K562 (cell line): ENCODE measurements at regions not wholly inside any gene's neighbourhood (a gene's known extent, or its start where the extent isn't known, plus 50 kb on each side); places are given as distances from the start of the nearest gene placed in this dataset.

ENCODE experiments used
- ATAC-seq: fragments of 200-7000 bp; cut with Tn5 transposase; 3 replicates; pipeline ENCODE4 v1.9.1; 2020; ENCODE audit warnings: moderate library complexity
- BruUV-seq: library from RNA; stranded (reverse); fragments of 400-500 nt; replicated peaks from 2 replicates; lab custom pipeline; 2021; lab: Mats Ljungman, UMichigan
- CTCF ChIA-PET: fragments of 300-600 bp; formaldehyde crosslinking; extraction: SDS; loops from one replicate; lab custom pipeline; 2021; ENCODE audit warnings: low intra/inter-chr PET ratio; lab: Yijun Ruan, JAX
- POLR2A ChIA-PET: fragments of 300-600, 350-650 bp; sonication (Branson Sonifier 250); formaldehyde crosslinking; extraction: SDS; loops from one replicate; lab custom pipeline; 2021; ENCODE audit warnings: antibody characterized with exemption, inconsistent platforms; lab: Yijun Ruan, JAX
- DNase-seq, 4 experiments: peaks; one replicate each; pipeline versions ENCODE4 v3.0.0 to v3.0.0-alpha.2; 2011 to 2018; ENCODE audit warnings: low spot score in 3 of 4, mixed read lengths in 3 of 4; ENCODE audit errors: extremely low read depth in 1 of 4
- FAIRE-seq: peaks from 2 replicates; lab custom pipeline; 2011; peaks lifted over from hg19 to GRCh38; lab: Jason Lieb, UNC
- H2AFZ ChIP-seq: 2 replicates; pipeline ENCODE4 v1.6.0; 2011; ENCODE audit warnings: low read depth, low read length, control low read depth, inconsistent platforms
- H3K27ac ChIP-seq: fragments of 200-600 bp; 3 replicates; pipeline ENCODE4 v1.8.0; 2011; ENCODE audit warnings: low read depth, mild to moderate bottlenecking, control low read depth, inconsistent platforms, low read length, moderate library complexity, mixed read lengths; ENCODE audit errors: extremely low read depth
- H3K27me3 ChIP-seq, 2 experiments: fragments of 300-600 bp in 1 of 2; 2 replicates in 1 of 2; 3 replicates in 1 of 2; pipeline versions ENCODE4 v1.6.0 to v1.8.0; 2011; ENCODE audit warnings: inconsistent platforms in 2 of 2, low read length in 2 of 2, mild to moderate bottlenecking in 1 of 2, mixed read lengths in 1 of 2, moderate library complexity in 1 of 2; ENCODE audit not compliant: control insufficient read depth in 2 of 2, insufficient read depth in 2 of 2
- H3K36me3 ChIP-seq: fragments of 300-600 bp; 3 replicates; pipeline ENCODE4 v1.8.0; 2011; ENCODE audit warnings: mild to moderate bottlenecking, low read length, inconsistent platforms; ENCODE audit not compliant: control insufficient read depth, insufficient read depth
- H3K4me1 ChIP-seq, 2 experiments: fragments of 200-600 bp in 1 of 2; replicated peaks in 1 of 2; 2 replicates in 1 of 2; 3 replicates in 1 of 2; pipeline versions ENCODE4 v1.5.1 to v1.8.0; 2011; ENCODE audit warnings: inconsistent platforms in 2 of 2, low read length in 2 of 2, mild to moderate bottlenecking in 1 of 2, mixed read lengths in 1 of 2, moderate library complexity in 1 of 2; ENCODE audit not compliant: control insufficient read depth in 2 of 2, insufficient read depth in 2 of 2
- H3K4me2 ChIP-seq: 2 replicates; pipeline ENCODE4 v1.6.1; 2011; ENCODE audit warnings: low read length, control low read depth, inconsistent platforms, mixed read lengths; ENCODE audit not compliant: insufficient read depth
- H3K4me3 ChIP-seq: fragments of 200-600 bp; sonication (generic), shearing (Covaris generic); 2 replicates; pipeline ENCODE4 v1.5.1; 2016; ENCODE audit warnings: control low read depth, inconsistent platforms
- H3K79me2 ChIP-seq: fragments of 200-600 bp; 3 replicates; pipeline ENCODE4 v1.8.0; 2011; ENCODE audit warnings: low read length, inconsistent platforms; ENCODE audit not compliant: control insufficient read depth, insufficient read depth
- H3K9ac ChIP-seq, 2 experiments: 2 replicates each; pipeline versions ENCODE4 v1.6.0 to v1.6.1; 2011; ENCODE audit warnings: low read depth in 2 of 2, low read length in 2 of 2, control low read depth in 1 of 2, inconsistent platforms in 1 of 2, mild to moderate bottlenecking in 1 of 2, mixed read lengths in 1 of 2; ENCODE audit not compliant: insufficient read depth in 1 of 2
- H3K9me1 ChIP-seq: one replicate; pipeline ENCODE4 v1.6.0; 2011; ENCODE audit warnings: inconsistent platforms, mild to moderate bottlenecking, low read length, moderate library complexity; ENCODE audit not compliant: control insufficient read depth, insufficient read depth
- H3K9me3 ChIP-seq: replicated peaks from 2 replicates; pipeline ENCODE4 v1.5.1; 2011; ENCODE audit warnings: low read depth, low read length, inconsistent platforms; ENCODE audit not compliant: control insufficient read depth, insufficient read depth
- H4K20me1 ChIP-seq: replicated peaks from 2 replicates; pipeline ENCODE4 v1.6.1; 2011; ENCODE audit warnings: low read length, inconsistent platforms, mixed read lengths; ENCODE audit not compliant: control insufficient read depth, insufficient read depth
- ETV1 ChIP-seq: fragments of 450-650 bp; conservative IDR thresholded peaks from 2 replicates; pipeline ENCODE4 v1.6.1; 2016; ENCODE audit warnings: missing genetic modification characterization, control low read depth, low read depth, missing compliant biosample characterization
- NCOR1 ChIP-seq: fragments of 450-650 bp; IDR thresholded peaks from 2 replicates; pipeline ENCODE4 v1.6.1; 2016; ENCODE audit warnings: mild to moderate bottlenecking, moderate library complexity
- PHF20 ChIP-seq: fragments of 450-650 bp; IDR thresholded peaks from 2 replicates; pipeline ENCODE4 v1.6.1; 2018; ENCODE audit not compliant: partially characterized antibody
- RBM14 ChIP-seq: fragments of 200-400 bp; formaldehyde crosslinking; IDR thresholded peaks from 2 replicates; pipeline ENCODE4 v1.6.1; 2018; ENCODE audit warnings: low read depth, mild to moderate bottlenecking, low read length, moderate library complexity, borderline replicate concordance; ENCODE audit not compliant: insufficient read depth
- RBM34 ChIP-seq: fragments of 200-400 bp; formaldehyde crosslinking; IDR thresholded peaks from 2 replicates; pipeline ENCODE4 v1.6.1; 2018; ENCODE audit warnings: low read length, borderline replicate concordance; ENCODE audit not compliant: insufficient read depth
- ZNF584 ChIP-seq: fragments of 200-800 bp; sonication (Bioruptor generic); IDR thresholded peaks from 2 replicates; pipeline ENCODE4 v1.6.1; 2016; ENCODE audit warnings: low read depth, mild to moderate bottlenecking, missing genetic modification characterization, missing compliant biosample characterization
- WGBS: fragments of 100-300 bp; shearing (Covaris generic); methylation state at CpG from one replicate; pipeline ENCODE4 v1.1.6; 2016; ENCODE audit warnings: low coverage, mixed read lengths; ENCODE audit not compliant: insufficient coverage; ENCODE audit errors: missing lambda C conversion rate; 5-methylcytosine and 5-hydroxymethylcytosine counted together
- in situ Hi-C: fragments of 300-500 bp; cut with MboI; formaldehyde crosslinking; loops from 4 replicates; pipeline ENCODE4 v1.15.0; 2018; ENCODE audit warnings: inconsistent platforms, mixed read lengths
- intact Hi-C: fragments of 100-400 bp; cut with micrococcal nuclease; formaldehyde crosslinking; loops from 2 replicates; pipeline ENCODE4 v1.14.2; 2022
- TF ChIP-seq, protein P1 (sequence below): fragments of 450-650 bp; formaldehyde crosslinking; IDR thresholded peaks from 2 replicates; pipeline ENCODE4 v1.4.0; 2022; ENCODE audit warnings: mild to moderate bottlenecking, moderate library complexity
- TF ChIP-seq, protein P2 (sequence below): fragments of 200-600 bp; sonication (generic); IDR thresholded peaks from one replicate; pipeline ENCODE4 v1.6.1; 2012; ENCODE audit warnings: mild to moderate bottlenecking, low read depth, low read length, inconsistent platforms

DNA sequence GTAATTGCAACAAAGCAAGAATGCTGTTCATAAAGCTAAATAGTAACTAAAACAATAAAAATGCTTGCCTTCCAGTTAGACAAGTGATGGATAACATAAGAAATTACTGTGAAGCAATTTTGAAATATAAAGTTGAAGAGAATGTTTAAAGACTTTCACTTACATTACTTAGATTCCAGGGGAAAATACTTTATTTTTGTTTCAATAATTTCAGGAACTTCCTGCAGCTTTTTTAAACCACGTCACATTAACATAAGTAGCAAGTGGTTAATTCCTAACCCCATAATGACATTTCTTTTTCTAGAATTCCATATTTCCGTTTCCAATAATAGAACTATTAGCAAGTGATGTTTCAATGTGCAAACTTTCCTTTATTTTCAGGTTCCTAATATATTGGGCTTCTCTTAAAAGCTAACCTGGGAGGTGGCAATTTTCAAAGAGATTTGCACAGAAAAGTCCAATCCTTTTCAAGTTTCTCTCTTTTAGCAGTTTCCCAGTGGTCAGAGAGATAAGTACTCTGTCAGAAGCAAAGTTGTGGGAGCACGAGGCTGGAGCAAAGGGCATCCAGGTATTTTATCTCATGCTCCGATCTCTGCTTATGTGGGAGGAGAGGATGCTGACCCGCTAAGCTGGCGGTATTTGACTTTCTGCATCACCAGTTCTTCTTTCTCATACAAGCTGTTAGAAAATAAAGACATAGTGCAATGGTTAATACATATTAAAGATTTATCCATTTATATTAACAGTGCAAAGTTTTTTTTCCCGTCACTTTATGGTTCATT, 1025.3 kb downstream of the EFNB2 start (continued):
- TF ChIP-seq PHF20 = no peak
- no peak for TF ChIP-seq ETV1 (tag)
- TF ChIP-seq, protein P1, sequence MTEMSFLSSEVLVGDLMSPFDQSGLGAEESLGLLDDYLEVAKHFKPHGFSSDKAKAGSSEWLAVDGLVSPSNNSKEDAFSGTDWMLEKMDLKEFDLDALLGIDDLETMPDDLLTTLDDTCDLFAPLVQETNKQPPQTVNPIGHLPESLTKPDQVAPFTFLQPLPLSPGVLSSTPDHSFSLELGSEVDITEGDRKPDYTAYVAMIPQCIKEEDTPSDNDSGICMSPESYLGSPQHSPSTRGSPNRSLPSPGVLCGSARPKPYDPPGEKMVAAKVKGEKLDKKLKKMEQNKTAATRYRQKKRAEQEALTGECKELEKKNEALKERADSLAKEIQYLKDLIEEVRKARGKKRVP (CRISPR knock-in tag) = no peak
- TF ChIP-seq NCOR1 = no peak
- TF ChIP-seq, all 486 proteins: peak for 0

DNA sequence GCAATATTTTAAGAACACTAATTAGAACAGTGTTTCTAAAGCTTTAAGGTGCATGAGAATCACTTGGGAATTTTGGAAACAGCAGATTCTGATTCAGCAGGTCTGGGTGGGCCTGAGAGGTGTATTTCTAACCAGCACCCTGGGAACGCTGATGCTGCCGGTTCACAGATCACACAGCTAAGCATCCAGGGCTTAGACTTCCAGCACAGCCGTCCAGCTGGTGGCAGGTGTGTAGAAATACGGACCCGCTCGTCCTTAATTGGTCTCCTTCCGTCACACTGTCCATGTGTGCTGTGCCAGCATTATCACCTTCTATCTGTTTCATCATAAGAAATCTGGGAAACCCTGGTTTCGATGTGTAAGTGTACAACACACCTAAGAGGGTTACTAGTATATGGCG, 1029.0 kb downstream of the EFNB2 start:
- Histone ChIP-seq H3K9me3 (no peaks in the 10 kb centered on the region), H3K4me2 (no peak overlapping the region), H4K20me1 (no peaks in the 10 kb centered on the region), H3K27me3 (no peaks in the 10 kb centered on the region), H3K9me1 (no peaks in the 10 kb centered on the region), H3K9ac (no peak overlapping the region), H3K36me3 (no peaks in the 10 kb centered on the region), H3K27ac (no peak overlapping the region), H3K4me1 (no peaks in the 10 kb centered on the region), H2AFZ (no peak overlapping the region), H3K4me3 (no peak overlapping the region), H3K79me2 (no peaks in the 10 kb centered on the region)
- 0% methylated on average over 6 of the region's 9 CpGs for WGBS
- ChIA-PET CTCF (no interaction called here), POLR2A (no interaction called here)
- intact Hi-C loops = no loop called here
- in situ Hi-C loops = no loop called here
- ATAC-seq (no peak), DNase-seq (no peak), FAIRE-seq (no peak)
- no TSS peak for BruUV-seq
- TF ChIP-seq, protein P2, sequence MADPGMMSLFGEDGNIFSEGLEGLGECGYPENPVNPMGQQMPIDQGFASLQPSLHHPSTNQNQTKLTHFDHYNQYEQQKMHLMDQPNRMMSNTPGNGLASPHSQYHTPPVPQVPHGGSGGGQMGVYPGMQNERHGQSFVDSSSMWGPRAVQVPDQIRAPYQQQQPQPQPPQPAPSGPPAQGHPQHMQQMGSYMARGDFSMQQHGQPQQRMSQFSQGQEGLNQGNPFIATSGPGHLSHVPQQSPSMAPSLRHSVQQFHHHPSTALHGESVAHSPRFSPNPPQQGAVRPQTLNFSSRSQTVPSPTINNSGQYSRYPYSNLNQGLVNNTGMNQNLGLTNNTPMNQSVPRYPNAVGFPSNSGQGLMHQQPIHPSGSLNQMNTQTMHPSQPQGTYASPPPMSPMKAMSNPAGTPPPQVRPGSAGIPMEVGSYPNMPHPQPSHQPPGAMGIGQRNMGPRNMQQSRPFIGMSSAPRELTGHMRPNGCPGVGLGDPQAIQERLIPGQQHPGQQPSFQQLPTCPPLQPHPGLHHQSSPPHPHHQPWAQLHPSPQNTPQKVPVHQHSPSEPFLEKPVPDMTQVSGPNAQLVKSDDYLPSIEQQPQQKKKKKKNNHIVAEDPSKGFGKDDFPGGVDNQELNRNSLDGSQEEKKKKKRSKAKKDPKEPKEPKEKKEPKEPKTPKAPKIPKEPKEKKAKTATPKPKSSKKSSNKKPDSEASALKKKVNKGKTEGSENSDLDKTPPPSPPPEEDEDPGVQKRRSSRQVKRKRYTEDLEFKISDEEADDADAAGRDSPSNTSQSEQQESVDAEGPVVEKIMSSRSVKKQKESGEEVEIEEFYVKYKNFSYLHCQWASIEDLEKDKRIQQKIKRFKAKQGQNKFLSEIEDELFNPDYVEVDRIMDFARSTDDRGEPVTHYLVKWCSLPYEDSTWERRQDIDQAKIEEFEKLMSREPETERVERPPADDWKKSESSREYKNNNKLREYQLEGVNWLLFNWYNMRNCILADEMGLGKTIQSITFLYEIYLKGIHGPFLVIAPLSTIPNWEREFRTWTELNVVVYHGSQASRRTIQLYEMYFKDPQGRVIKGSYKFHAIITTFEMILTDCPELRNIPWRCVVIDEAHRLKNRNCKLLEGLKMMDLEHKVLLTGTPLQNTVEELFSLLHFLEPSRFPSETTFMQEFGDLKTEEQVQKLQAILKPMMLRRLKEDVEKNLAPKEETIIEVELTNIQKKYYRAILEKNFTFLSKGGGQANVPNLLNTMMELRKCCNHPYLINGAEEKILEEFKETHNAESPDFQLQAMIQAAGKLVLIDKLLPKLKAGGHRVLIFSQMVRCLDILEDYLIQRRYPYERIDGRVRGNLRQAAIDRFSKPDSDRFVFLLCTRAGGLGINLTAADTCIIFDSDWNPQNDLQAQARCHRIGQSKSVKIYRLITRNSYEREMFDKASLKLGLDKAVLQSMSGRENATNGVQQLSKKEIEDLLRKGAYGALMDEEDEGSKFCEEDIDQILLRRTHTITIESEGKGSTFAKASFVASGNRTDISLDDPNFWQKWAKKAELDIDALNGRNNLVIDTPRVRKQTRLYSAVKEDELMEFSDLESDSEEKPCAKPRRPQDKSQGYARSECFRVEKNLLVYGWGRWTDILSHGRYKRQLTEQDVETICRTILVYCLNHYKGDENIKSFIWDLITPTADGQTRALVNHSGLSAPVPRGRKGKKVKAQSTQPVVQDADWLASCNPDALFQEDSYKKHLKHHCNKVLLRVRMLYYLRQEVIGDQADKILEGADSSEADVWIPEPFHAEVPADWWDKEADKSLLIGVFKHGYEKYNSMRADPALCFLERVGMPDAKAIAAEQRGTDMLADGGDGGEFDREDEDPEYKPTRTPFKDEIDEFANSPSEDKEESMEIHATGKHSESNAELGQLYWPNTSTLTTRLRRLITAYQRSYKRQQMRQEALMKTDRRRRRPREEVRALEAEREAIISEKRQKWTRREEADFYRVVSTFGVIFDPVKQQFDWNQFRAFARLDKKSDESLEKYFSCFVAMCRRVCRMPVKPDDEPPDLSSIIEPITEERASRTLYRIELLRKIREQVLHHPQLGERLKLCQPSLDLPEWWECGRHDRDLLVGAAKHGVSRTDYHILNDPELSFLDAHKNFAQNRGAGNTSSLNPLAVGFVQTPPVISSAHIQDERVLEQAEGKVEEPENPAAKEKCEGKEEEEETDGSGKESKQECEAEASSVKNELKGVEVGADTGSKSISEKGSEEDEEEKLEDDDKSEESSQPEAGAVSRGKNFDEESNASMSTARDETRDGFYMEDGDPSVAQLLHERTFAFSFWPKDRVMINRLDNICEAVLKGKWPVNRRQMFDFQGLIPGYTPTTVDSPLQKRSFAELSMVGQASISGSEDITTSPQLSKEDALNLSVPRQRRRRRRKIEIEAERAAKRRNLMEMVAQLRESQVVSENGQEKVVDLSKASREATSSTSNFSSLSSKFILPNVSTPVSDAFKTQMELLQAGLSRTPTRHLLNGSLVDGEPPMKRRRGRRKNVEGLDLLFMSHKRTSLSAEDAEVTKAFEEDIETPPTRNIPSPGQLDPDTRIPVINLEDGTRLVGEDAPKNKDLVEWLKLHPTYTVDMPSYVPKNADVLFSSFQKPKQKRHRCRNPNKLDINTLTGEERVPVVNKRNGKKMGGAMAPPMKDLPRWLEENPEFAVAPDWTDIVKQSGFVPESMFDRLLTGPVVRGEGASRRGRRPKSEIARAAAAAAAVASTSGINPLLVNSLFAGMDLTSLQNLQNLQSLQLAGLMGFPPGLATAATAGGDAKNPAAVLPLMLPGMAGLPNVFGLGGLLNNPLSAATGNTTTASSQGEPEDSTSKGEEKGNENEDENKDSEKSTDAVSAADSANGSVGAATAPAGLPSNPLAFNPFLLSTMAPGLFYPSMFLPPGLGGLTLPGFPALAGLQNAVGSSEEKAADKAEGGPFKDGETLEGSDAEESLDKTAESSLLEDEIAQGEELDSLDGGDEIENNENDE = no peak
- TF ChIP-seq ZNF584 (CRISPR knock-in tag) = no peak
- TF ChIP-seq RBM14 = no peak
- no peak for TF ChIP-seq RBM34
